Osteocyte (in vitro differentiated cells): ENCODE measurements at regions not wholly inside any gene's neighbourhood (a gene's known extent, or its start where the extent isn't known, plus 50 kb on each side); places are given as distances from the start of the nearest gene placed in this dataset.

ENCODE experiments used
- DNase-seq: peaks from one replicate; pipeline ENCODE4 v3.0.0; 2021; ENCODE audit warnings: mixed read lengths; ENCODE audit not compliant: unreplicated experiment; ENCODE audit errors: extremely low spot score
- H3K27ac Mint-ChIP-seq: one replicate; pipeline ENCODE4 v1.8.0; 2021; ENCODE audit warnings: mild to moderate bottlenecking, mixed read lengths; ENCODE audit not compliant: unreplicated experiment
- H3K27me3 Mint-ChIP-seq: one replicate; pipeline ENCODE4 v1.8.0; 2021; ENCODE audit warnings: mixed read lengths; ENCODE audit not compliant: unreplicated experiment
- H3K36me3 Mint-ChIP-seq: one replicate; pipeline ENCODE4 v1.8.0; 2021; ENCODE audit warnings: mixed read lengths; ENCODE audit not compliant: unreplicated experiment
- H3K4me1 Mint-ChIP-seq: one replicate; pipeline ENCODE4 v1.8.0; 2021; ENCODE audit warnings: mixed read lengths; ENCODE audit not compliant: unreplicated experiment
- H3K4me3 Mint-ChIP-seq: one replicate; pipeline ENCODE4 v1.8.0; 2021; ENCODE audit warnings: mild to moderate bottlenecking, moderate library complexity, mixed read lengths; ENCODE audit not compliant: unreplicated experiment
- H3K9me3 Mint-ChIP-seq: one replicate; pipeline ENCODE4 v1.8.0; 2021; ENCODE audit warnings: mixed read lengths; ENCODE audit not compliant: unreplicated experiment
- TF ChIP-seq, protein P1 (sequence below): fragments of 200-600 bp; sonication (generic); IDR thresholded peaks from 2 replicates; pipeline ENCODE4 v1.5.0; 2021; ENCODE audit warnings: antibody characterized with exemption, mild to moderate bottlenecking, moderate library complexity

DNA sequence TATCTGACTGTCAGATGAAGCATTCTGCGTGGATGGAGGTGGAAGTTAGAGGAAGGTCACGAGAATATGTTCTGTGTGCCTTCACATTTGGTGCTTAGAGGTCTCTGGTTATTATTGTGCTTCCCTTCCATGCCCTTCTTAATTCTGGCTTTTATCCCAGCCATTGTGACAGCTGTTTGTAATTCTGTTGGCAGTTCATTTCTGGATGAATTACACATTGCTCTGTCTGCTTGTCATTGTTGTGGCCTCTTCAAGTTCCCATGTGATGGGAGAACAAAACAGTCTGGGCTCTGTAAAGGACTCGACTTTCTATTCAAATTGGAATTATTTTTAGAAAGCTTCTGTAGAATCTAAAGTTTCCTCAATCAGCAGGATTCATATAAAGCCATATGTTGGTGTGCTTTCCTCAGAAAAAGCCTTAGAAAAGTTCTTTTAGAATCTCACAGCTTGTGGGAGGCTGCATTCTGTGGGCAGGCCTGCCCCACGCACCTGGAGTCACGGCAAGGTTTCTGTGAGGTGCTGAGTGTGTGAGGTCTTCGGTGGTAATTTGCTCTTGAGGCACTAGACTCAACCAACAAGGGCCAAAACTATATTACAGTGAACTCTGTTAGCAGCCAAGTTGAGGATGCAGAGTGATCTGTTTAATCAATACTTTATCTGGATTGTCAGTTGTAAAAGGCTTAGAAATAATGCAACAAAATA lies 397.4 kb upstream of the AZI2 start:
- DNase-seq = no peak
- Mint-ChIP-seq H3K9me3 (peaks cover 13% of the 10 kb centered on the region), H3K4me3 (no peak overlapping the region), H3K27me3 (no peaks in the 10 kb centered on the region), H3K36me3 (no peaks in the 10 kb centered on the region), H3K27ac (no peak overlapping the region), H3K4me1 (peaks cover 7% of the 10 kb centered on the region)
- TF ChIP-seq, protein P1, sequence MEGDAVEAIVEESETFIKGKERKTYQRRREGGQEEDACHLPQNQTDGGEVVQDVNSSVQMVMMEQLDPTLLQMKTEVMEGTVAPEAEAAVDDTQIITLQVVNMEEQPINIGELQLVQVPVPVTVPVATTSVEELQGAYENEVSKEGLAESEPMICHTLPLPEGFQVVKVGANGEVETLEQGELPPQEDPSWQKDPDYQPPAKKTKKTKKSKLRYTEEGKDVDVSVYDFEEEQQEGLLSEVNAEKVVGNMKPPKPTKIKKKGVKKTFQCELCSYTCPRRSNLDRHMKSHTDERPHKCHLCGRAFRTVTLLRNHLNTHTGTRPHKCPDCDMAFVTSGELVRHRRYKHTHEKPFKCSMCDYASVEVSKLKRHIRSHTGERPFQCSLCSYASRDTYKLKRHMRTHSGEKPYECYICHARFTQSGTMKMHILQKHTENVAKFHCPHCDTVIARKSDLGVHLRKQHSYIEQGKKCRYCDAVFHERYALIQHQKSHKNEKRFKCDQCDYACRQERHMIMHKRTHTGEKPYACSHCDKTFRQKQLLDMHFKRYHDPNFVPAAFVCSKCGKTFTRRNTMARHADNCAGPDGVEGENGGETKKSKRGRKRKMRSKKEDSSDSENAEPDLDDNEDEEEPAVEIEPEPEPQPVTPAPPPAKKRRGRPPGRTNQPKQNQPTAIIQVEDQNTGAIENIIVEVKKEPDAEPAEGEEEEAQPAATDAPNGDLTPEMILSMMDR = no peak

GRCh38 chr3:28746990-28747389 lies 398.4 kb upstream of the AZI2 start:
- H3K27me3 Mint-ChIP-seq = no peaks in the 10 kb centered on the region
- no peak for DNase-seq

DNA sequence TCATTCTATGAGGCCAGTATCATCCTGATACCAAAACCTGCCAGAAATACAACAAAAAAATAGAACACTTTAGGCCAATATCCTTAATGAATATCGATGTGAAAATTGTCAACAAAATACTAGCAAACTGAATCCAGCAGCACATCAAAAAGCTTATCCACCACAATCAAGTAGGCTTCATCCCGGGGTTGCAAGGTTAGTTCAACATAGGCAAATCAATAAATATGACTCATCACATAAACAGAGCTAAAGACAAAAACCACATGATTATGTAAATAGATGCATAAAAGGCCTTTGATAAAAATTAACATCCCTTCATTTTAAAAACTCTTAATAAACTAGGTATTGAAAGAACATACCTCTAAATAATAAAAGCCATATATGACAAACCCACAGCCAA lies 403.2 kb upstream of the AZI2 start:
- Mint-ChIP-seq H3K27me3 (no peaks in the 10 kb centered on the region), H3K4me1 (no peaks in the 10 kb centered on the region), H3K9me3 (peaks cover 28% of the 10 kb centered on the region), H3K4me3 (no peak overlapping the region), H3K36me3 (no peaks in the 10 kb centered on the region), H3K27ac (no peak overlapping the region)
- DNase-seq = no peak
- TF ChIP-seq, protein P1 = no peak

More at GRCh38 chr3:28746990-28747389, 398.4 kb upstream of the AZI2 start:
- no peak overlapping the region for H3K27ac Mint-ChIP-seq
- TF ChIP-seq, protein P1 = no peak
- H3K36me3 Mint-ChIP-seq = no peaks in the 10 kb centered on the region
- peaks cover 22% of the 10 kb centered on the region for H3K9me3 Mint-ChIP-seq
- peaks cover 7% of the 10 kb centered on the region for H3K4me1 Mint-ChIP-seq
- no peak overlapping the region for H3K4me3 Mint-ChIP-seq

DNA sequence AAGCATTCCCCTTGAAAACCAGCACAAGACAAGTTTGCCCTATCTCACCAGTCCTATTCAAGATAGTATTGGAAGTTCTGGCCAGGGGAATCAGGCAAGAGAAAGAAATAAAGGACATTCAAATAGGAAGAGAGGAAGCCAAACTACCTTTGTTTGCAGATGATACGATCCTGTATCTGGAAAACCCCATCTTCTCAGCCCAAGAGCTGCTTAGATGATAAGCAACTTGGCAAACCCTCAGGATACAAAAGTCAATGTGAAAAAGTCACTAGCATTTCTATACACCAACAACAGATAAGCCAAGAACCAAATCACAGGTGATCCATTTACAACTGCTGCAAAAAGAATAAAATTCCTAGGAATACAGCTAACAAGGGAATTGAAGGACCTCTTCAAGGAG lies 403.7 kb upstream of the AZI2 start:
- H3K27ac Mint-ChIP-seq = no peak overlapping the region
- no peaks in the 10 kb centered on the region for H3K36me3 Mint-ChIP-seq
- peaks cover 28% of the 10 kb centered on the region for H3K9me3 Mint-ChIP-seq
- TF ChIP-seq, protein P1 = no peak
- H3K4me3 Mint-ChIP-seq = no peak overlapping the region
- H3K4me1 Mint-ChIP-seq = no peaks in the 10 kb centered on the region
- H3K27me3 Mint-ChIP-seq = no peaks in the 10 kb centered on the region
- DNase-seq = no peak

DNA sequence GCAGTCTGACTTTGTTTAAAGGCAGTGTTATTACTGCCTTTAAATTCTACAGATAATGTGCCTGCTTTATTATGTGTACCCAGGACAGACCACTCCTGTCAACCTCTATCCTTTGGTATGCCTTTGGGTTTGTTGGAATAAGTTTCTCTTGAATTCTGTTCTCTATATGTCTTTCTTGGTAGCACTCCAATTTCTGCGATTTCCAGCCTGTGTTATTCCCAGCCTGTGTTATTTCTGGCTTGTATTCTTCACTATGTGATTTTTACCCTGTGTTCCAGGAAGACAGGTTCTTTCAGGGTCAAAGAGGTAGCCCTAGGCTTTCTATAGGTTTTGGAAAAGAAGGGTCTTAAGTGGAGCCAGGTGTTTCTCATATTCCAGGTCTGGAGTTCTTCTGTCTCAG lies 407.4 kb upstream of the AZI2 start:
- no peak for DNase-seq
- H3K27me3 Mint-ChIP-seq = no peaks in the 10 kb centered on the region

More for the DNA sequence above, 407.4 kb upstream of the AZI2 start:
- TF ChIP-seq, protein P1 = no peak
- Mint-ChIP-seq H3K4me3 (no peak overlapping the region), H3K27ac (no peak overlapping the region), H3K9me3 (peaks cover 15% of the 10 kb centered on the region), H3K4me1 (no peaks in the 10 kb centered on the region), H3K36me3 (no peaks in the 10 kb centered on the region)
